ENCODE measurements at regions not wholly inside any gene's neighbourhood (a gene's known extent, or its start where the extent isn't known, plus 50 kb on each side); places are given as distances from the start of the nearest gene placed in this dataset.

GRCh38 chr2:196263181-196263747, 91.9 kb upstream of the STK17B start:
- DNase-seq (ENCODE audit: low read depth): no peak
- no peak overlapping the region for H3K4me3 ChIP-seq (ENCODE audit: low read depth, low read length)
- no peak for TF ChIP-seq CTCF (IDR thresholded peaks at IDR 0.05; ENCODE audit: control insufficient read depth, extremely low read depth, insufficient read depth)

DNA sequence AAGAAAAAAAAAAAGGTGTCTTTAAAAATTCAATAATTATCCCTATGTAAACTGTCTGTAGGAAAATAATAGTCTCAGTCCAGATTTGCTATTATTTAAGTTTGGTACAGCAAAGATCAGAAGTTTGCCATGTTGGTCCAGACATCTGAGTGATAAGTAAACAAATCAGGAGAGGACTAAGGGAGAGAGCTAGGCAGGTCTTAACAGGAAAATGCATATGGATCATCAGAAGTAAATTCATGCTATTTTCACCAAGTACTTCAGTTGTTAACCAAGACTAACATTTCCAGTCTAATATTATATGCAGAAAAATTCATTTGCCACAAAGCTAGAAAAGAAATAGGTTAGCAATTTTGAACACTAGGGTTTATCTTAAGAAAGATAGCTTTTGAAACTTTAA, 95.0 kb upstream of the STK17B start:
- TF ChIP-seq CTCF (IDR thresholded peaks at IDR 0.05; ENCODE audit: control insufficient read depth, extremely low read depth, insufficient read depth): no peak
- H3K4me3 ChIP-seq (ENCODE audit: low read depth, low read length): no peak overlapping the region
- DNase-seq (ENCODE audit: low read depth): no peak

- H3K4me3 ChIP-seq (ENCODE audit: low read depth, low read length): no peak overlapping the region
- DNase-seq (ENCODE audit: low read depth): no peak
- TF ChIP-seq CTCF (IDR thresholded peaks at IDR 0.05; ENCODE audit: control insufficient read depth, extremely low read depth, insufficient read depth): no peak
These were observed 95.5 kb upstream of the STK17B start for GRCh38 chr2:196266855-196267254.

- no peak for TF ChIP-seq CTCF (IDR thresholded peaks at IDR 0.05; ENCODE audit: control insufficient read depth, extremely low read depth, insufficient read depth)
- DNase-seq (ENCODE audit: low read depth): no peak
- H3K4me3 ChIP-seq (ENCODE audit: low read depth, low read length): no peak overlapping the region
These were observed 96.6 kb upstream of the STK17B start for GRCh38 chr2:196268025-196268424.

DNA sequence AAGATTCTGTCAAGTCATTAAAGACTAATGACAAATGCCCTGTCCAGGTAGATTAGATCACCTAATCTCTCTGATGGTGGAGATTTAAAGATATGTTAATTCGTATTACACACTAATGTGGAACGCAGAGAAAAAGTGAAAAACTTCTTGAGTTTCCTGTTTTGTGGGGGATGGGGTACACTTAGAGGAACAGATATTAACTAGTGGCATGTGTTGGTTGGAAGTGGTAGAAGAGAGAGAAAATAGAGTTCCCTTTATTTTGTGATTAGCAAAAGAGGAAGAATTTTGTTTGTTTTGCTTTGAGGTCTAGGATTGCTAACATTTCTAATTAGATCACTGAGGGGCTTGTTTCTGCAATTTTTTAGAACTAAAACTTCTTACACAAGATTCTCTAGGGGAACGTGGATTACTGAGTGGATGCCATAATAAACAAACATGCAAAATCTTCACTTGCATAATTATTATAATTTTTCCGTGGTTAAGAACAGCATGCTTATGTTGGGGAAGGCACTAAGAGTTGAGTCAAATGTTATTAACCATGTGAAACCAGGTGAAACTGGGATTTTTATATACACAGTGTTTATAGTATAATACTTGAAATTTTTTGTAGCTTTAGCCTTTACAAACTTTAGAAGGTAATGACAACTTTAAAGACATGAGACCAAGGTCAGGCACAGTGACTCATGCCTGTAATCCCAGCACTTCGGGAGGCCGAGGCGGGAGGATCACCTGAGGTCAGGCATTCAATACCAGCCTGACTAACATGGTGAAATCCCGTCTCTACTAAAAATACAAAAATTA, 97.4 kb upstream of the STK17B start:
- TF ChIP-seq CTCF (IDR thresholded peaks at IDR 0.05; ENCODE audit: control insufficient read depth, extremely low read depth, insufficient read depth): no peak
- DNase-seq (ENCODE audit: low read depth): no peak
- no peak overlapping the region for H3K4me3 ChIP-seq (ENCODE audit: low read depth, low read length)

DNA sequence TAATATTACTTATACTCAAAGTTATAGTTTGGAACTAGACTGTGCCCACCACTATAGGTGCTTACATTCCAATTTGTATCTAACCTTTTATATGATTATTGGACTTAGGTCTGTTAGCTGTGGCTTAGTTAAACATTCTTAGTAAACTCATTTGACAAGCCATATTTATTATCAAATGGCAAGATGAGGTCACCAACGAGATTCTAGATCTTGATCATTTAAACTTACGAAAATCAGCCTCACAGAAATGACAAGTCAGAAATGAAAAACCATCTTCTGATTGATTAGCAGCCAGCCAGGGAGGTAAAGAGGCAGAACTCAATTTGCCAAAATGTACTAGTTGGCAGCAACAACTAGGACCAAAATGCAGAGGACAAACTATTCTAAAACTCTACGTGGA, 100.4 kb upstream of the STK17B start:
- no peak for TF ChIP-seq CTCF (IDR thresholded peaks at IDR 0.05; ENCODE audit: control insufficient read depth, extremely low read depth, insufficient read depth)
- DNase-seq (ENCODE audit: low read depth): no peak
- no peak overlapping the region for H3K4me3 ChIP-seq (ENCODE audit: low read depth, low read length)

Measured in LNCaP clone FGC (cell line).